Endothelial cell of umbilical vein (primary cell): ENCODE measurements at regions not wholly inside any gene's neighbourhood (a gene's known extent, or its start where the extent isn't known, plus 50 kb on each side); places are given as distances from the start of the nearest gene placed in this dataset.

Experiments used
- BruUV-seq: library from RNA; stranded (reverse); fragments of 400-500 nt; replicated peaks from 2 replicates; lab custom pipeline; 2021; lab: Mats Ljungman, UMichigan
- CTCF ChIA-PET: fragments of 300-600, 350-600 bp; sonication (Branson Sonifier 250); formaldehyde crosslinking; loops from one replicate; lab custom pipeline; 2021; ENCODE audit warnings: antibody characterized with exemption, inconsistent platforms; lab: Charles Lee
- POLR2A ChIA-PET: fragments of 300-600, 350-600 bp; sonication (Branson Sonifier 250); formaldehyde crosslinking; loops from one replicate; lab custom pipeline; 2021; ENCODE audit warnings: antibody characterized with exemption, inconsistent platforms; lab: Charles Lee
- DNase-seq: peaks from one replicate; pipeline ENCODE4 v3.0.0-alpha.2; 2011; ENCODE audit warnings: low read depth, low spot score
- FAIRE-seq: peaks from 2 replicates; lab custom pipeline; 2011; peaks lifted over from hg19 to GRCh38; lab: Jason Lieb, UNC
- H2AFZ ChIP-seq: 2 replicates; pipeline ENCODE4 v1.6.0; 2012; ENCODE audit warnings: low read depth, low read length, control low read depth, inconsistent platforms
- H3K27ac ChIP-seq: 2 replicates; pipeline ENCODE4 v1.5.1; 2011; ENCODE audit warnings: low read depth, mild to moderate bottlenecking, control low read depth, low read length, moderate library complexity; ENCODE audit not compliant: insufficient read depth
- H3K27me3 ChIP-seq, 2 experiments: 2 replicates each; pipeline versions ENCODE4 v1.6.0 to v1.6.1; 2011; ENCODE audit warnings: low read length in 2 of 2, mixed read lengths in 1 of 2; ENCODE audit not compliant: control insufficient read depth in 2 of 2, insufficient read depth in 2 of 2
- H3K36me3 ChIP-seq, 2 experiments: 2 replicates in 1 of 2; 3 replicates in 1 of 2; pipeline ENCODE4 v1.5.1; 2011; ENCODE audit warnings: low read length in 2 of 2, mild to moderate bottlenecking in 1 of 2, moderate library complexity in 1 of 2; ENCODE audit not compliant: control insufficient read depth in 2 of 2, insufficient read depth in 2 of 2; ENCODE audit errors: extremely low read depth in 1 of 2
- H3K4me1 ChIP-seq: 3 replicates; pipeline ENCODE4 v1.5.1; 2011; ENCODE audit warnings: mild to moderate bottlenecking, low read length; ENCODE audit not compliant: control insufficient read depth, insufficient read depth; ENCODE audit errors: extremely low read depth
- H3K4me2 ChIP-seq: 2 replicates; pipeline ENCODE4 v1.6.1; 2011; ENCODE audit warnings: low read length, control low read depth, mixed read lengths; ENCODE audit not compliant: insufficient read depth
- H3K4me3 ChIP-seq, 3 experiments: fragments of 200-600 bp in 1 of 3; sonication (generic), shearing (Covaris generic) in 1 of 3; replicated peaks in 1 of 3; 2 replicates each; pipeline ENCODE4 v1.5.1; 2011 to 2016; ENCODE audit warnings: control low read depth in 3 of 3, low read length in 3 of 3, mild to moderate bottlenecking in 2 of 3, inconsistent platforms in 1 of 3, low read depth in 1 of 3, moderate library complexity in 1 of 3; ENCODE audit not compliant: insufficient read depth in 1 of 3
- H3K79me2 ChIP-seq: 2 replicates; pipeline ENCODE4 v1.6.0; 2012; ENCODE audit warnings: low read length, inconsistent platforms; ENCODE audit not compliant: control insufficient read depth, insufficient read depth
- H3K9ac ChIP-seq: replicated peaks from 2 replicates; pipeline ENCODE3; 2011; ENCODE audit warnings: low read length, control low read depth; ENCODE audit not compliant: insufficient read depth; ENCODE audit errors: extremely low read depth
- H3K9me1 ChIP-seq: replicated peaks from 3 replicates; pipeline ENCODE4 v1.6.0; 2011; ENCODE audit warnings: mild to moderate bottlenecking, low read length; ENCODE audit not compliant: control insufficient read depth, insufficient read depth; ENCODE audit errors: extremely low read depth
- H3K9me3 ChIP-seq: replicated peaks from 2 replicates; pipeline ENCODE4 v1.5.1; 2012; ENCODE audit warnings: low read length, inconsistent platforms; ENCODE audit not compliant: control insufficient read depth, insufficient read depth
- H4K20me1 ChIP-seq: replicated peaks from 2 replicates; pipeline ENCODE3; 2011; ENCODE audit warnings: mild to moderate bottlenecking, low read length; ENCODE audit not compliant: control insufficient read depth, insufficient read depth; ENCODE audit errors: extremely low read depth
- EZH2 ChIP-seq: IDR thresholded peaks from 2 replicates; pipeline ENCODE4 v1.6.1; 2012; ENCODE audit warnings: borderline replicate concordance, low read depth, mild to moderate bottlenecking, moderate library complexity, low read length, inconsistent platforms; ENCODE audit not compliant: severe bottlenecking
- FOS ChIP-seq: IDR thresholded peaks from 2 replicates; pipeline ENCODE4 v1.6.1; 2011; ENCODE audit warnings: mild to moderate bottlenecking, low read length, moderate library complexity, borderline replicate concordance; ENCODE audit not compliant: insufficient read depth
- GATA2 ChIP-seq: IDR thresholded peaks from 2 replicates; pipeline ENCODE4 v1.7.0; 2011; ENCODE audit warnings: low read depth, mild to moderate bottlenecking, moderate library complexity, mixed read lengths, low read length; ENCODE audit not compliant: insufficient read length, insufficient read depth
- JUN ChIP-seq: IDR thresholded peaks from 2 replicates; pipeline ENCODE4 v1.6.1; 2011; ENCODE audit warnings: borderline replicate concordance, low read depth; ENCODE audit not compliant: insufficient read length, insufficient read depth
- MAX ChIP-seq: IDR thresholded peaks from 2 replicates; pipeline ENCODE4 v1.6.1; 2011; ENCODE audit not compliant: insufficient read depth, insufficient read length
- MYC ChIP-seq: IDR thresholded peaks from one replicate; pipeline ENCODE4 v1.6.1; 2011; ENCODE audit warnings: mild to moderate bottlenecking, low read depth, low read length
- POLR2A ChIP-seq: IDR thresholded peaks from 2 replicates; pipeline ENCODE4 v1.6.1; 2012; ENCODE audit warnings: low read depth, mild to moderate bottlenecking, control low read depth, low read length
- POLR2AphosphoS5 ChIP-seq: IDR thresholded peaks from 2 replicates; pipeline ENCODE4 v1.6.1; 2012; ENCODE audit warnings: low read depth, mild to moderate bottlenecking, control low read depth, low read length, moderate library complexity; ENCODE audit not compliant: insufficient read depth
- dilution Hi-C: fragments of 300-500 bp; cut with MboI; formaldehyde crosslinking; loops from one replicate; pipeline ENCODE4 v1.15.0; 2019; ENCODE audit warnings: low sequenced_read_pairs; ENCODE audit not compliant: extremely low pct_ligation_motif_present
- intact Hi-C: fragments of 100-400 bp; cut with micrococcal nuclease; formaldehyde crosslinking; loops from one replicate; pipeline ENCODE4 v1.10.0; 2022
- TF ChIP-seq, protein P1 (sequence below), 2 donors: IDR thresholded peaks; 1 replicate in 1 of 2; 2 replicates in 1 of 2; pipeline ENCODE4 v1.5.1; 2011; ENCODE audit warnings: low read length in 2 of 2, mild to moderate bottlenecking in 2 of 2, moderate library complexity in 2 of 2, control low read depth in 1 of 2, inconsistent platforms in 1 of 2, low read depth in 1 of 2; ENCODE audit not compliant: insufficient read depth in 1 of 2; ENCODE audit errors: extremely low read depth in 1 of 2

DNA sequence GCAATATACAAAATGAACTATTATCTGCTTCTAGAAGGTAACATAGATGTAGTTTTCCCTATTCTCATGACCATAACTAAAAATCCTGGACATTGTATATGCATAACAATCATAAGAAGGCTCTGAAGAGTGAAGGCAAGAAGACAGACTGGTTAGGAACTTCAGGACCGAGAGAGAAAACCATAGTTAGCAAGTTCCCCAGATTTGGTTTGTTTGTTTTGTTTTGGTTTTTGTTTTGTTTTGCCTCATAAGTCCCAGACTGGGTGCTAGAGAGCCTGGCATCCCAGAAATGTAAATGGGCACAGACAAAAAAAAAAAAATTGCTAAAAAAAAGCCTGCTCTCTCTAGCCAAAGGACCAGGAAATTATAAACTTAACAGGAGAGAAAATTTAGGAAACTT lies 192.2 kb upstream of the FBXO11 start:
- CTCF ChIA-PET, result no interaction called here
- FAIRE-seq, result no peak
- H3K9me3 ChIP-seq, result no peaks in the 10 kb centered on the region
- POLR2A ChIA-PET, result no interaction called here
- TF ChIP-seq JUN, result no peak
- TF ChIP-seq, protein P1, sequence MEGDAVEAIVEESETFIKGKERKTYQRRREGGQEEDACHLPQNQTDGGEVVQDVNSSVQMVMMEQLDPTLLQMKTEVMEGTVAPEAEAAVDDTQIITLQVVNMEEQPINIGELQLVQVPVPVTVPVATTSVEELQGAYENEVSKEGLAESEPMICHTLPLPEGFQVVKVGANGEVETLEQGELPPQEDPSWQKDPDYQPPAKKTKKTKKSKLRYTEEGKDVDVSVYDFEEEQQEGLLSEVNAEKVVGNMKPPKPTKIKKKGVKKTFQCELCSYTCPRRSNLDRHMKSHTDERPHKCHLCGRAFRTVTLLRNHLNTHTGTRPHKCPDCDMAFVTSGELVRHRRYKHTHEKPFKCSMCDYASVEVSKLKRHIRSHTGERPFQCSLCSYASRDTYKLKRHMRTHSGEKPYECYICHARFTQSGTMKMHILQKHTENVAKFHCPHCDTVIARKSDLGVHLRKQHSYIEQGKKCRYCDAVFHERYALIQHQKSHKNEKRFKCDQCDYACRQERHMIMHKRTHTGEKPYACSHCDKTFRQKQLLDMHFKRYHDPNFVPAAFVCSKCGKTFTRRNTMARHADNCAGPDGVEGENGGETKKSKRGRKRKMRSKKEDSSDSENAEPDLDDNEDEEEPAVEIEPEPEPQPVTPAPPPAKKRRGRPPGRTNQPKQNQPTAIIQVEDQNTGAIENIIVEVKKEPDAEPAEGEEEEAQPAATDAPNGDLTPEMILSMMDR (IDR thresholded peaks at IDR 0.05; ENCODE audit: extremely low read depth in 1 of 2, insufficient read depth in 1 of 2, low read depth in 1 of 2, low read length in 2 of 2), result no peak
- no peak overlapping the region for H3K9ac ChIP-seq
- intact Hi-C loops, result no loop called here
- H3K27ac ChIP-seq, result no peak overlapping the region
- no TSS peak for BruUV-seq
- dilution Hi-C loops, result no loop called here
- no peak overlapping the region for H2AFZ ChIP-seq
- no peak overlapping the region for H3K4me3 ChIP-seq
- H3K4me1 ChIP-seq, result peaks cover 8% of the 10 kb centered on the region
- no peaks in the 10 kb centered on the region for H4K20me1 ChIP-seq
- no peaks in the 10 kb centered on the region for H3K27me3 ChIP-seq
- no peaks in the 10 kb centered on the region for H3K36me3 ChIP-seq
- H3K4me2 ChIP-seq, result no peak overlapping the region
- H3K9me1 ChIP-seq, result no peaks in the 10 kb centered on the region
- H3K79me2 ChIP-seq, result no peaks in the 10 kb centered on the region
- DNase-seq, result no peak

DNA sequence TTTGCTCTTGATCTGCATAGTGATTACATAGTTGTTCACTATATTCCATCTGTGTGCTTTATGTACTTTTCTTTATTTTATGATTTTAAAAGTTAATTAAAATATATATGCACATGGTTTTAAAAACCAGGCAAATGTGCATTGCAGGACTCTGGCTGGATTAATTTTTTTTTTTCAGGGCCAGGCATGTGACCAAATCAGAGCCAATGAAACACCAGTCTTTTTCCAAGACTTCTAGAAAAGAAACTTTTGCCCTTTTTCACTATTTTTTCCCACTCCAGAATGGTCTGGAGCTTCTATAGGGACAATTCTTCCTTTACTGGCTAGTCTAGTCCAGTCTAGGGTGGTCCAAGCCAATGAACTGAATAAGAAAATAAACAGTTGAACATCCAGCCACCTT lies 198.1 kb upstream of the FBXO11 start:
- TF ChIP-seq GATA2 (no peak), EZH2 (no peak), MYC (no peak), POLR2A (no peak), POLR2AphosphoS5 (no peak), FOS (no peak), JUN (no peak), MAX (no peak)
- TF ChIP-seq, protein P1 (IDR thresholded peaks at IDR 0.05; ENCODE audit: extremely low read depth in 1 of 2, insufficient read depth in 1 of 2, low read depth in 1 of 2, low read length in 2 of 2), result no peak
- ChIA-PET CTCF (interaction anchor here (1.1 to 3.8 kb wide), 3 partner anchors 198 to 337 kb away, joined by 3 to 67 read pairs (median 4); partner anchors contain the start of gene FBXO11), POLR2A (interaction anchor here (0.7 kb wide), 1 partner anchor 212 kb away, joined by 3 read pairs; no protein-coding TSS in a partner anchor)
- Histone ChIP-seq H4K20me1 (no peaks in the 10 kb centered on the region), H3K79me2 (no peaks in the 10 kb centered on the region), H3K4me1 (peaks cover 18% of the 10 kb centered on the region), H3K27me3 (no peaks in the 10 kb centered on the region), H3K36me3 (no peaks in the 10 kb centered on the region), H3K4me2 (no peak overlapping the region), H3K27ac (no peak overlapping the region), H3K9ac (no peak overlapping the region), H2AFZ (no peak overlapping the region), H3K9me3 (no peaks in the 10 kb centered on the region), H3K9me1 (no peaks in the 10 kb centered on the region), H3K4me3 (no peak overlapping the region)
- no TSS peak for BruUV-seq
- FAIRE-seq, result no peak
- intact Hi-C loops (no loop called here), dilution Hi-C loops (no loop called here)
- no peak for DNase-seq
